ENCODE measurements at regions not wholly inside any gene's neighbourhood (a gene's known extent, or its start where the extent isn't known, plus 50 kb on each side); places are given as distances from the start of the nearest gene placed in this dataset.

DNA sequence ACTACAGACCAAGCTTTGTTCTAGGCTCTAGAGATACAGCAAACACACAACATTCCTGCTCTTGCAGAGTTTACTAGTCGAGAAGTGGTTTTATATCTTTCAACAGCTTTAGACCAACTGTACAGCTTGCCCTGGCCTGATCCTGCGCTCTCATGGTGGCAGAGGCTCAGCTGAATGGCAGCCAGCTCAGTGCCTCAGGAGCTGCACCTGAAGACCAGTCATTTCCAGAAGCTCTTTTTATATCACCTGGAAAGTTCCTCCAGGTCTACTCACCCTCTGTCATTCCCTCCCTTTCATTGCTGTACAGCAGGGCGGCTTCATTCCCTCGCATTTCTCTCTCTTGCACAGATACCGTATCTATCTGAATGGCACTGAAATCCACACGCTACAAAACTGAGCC lies 319.8 kb downstream of the GATA3 start:
- no peak overlapping the region for H3K27ac ChIP-seq (ENCODE audit: low read depth, low read length)
- H2AFZ ChIP-seq (ENCODE audit: low read depth, low read length) = no peak overlapping the region
- no peak overlapping the region for H3K4me3 ChIP-seq (ENCODE audit: insufficient read depth, low read depth, low read length)
- Mint-ChIP-seq H3K4me1 (ENCODE audit: low read depth, unreplicated experiment) (peaks cover 3% of the 10 kb centered on the region), H3K4me3 (ENCODE audit: unreplicated experiment) (no peak overlapping the region), H3K27me3 (ENCODE audit: low read depth, unreplicated experiment) (peaks cover 4% of the 10 kb centered on the region), H3K36me3 (ENCODE audit: low read depth, unreplicated experiment) (no peaks in the 10 kb centered on the region), H3K27ac (ENCODE audit: unreplicated experiment) (no peak overlapping the region), H3K9me3 (ENCODE audit: unreplicated experiment) (no peaks in the 10 kb centered on the region)
- H3K9me3 ChIP-seq (ENCODE audit: insufficient read depth, low read depth, low read length) = no peaks in the 10 kb centered on the region
- H3K4me2 ChIP-seq (ENCODE audit: low read length) = no peak overlapping the region
- FAIRE-seq = no peak
- H3K9ac ChIP-seq (ENCODE audit: low read length) = no peak overlapping the region
- no peaks in the 10 kb centered on the region for H3K36me3 ChIP-seq (ENCODE audit: insufficient read depth, low read length)
- no peaks in the 10 kb centered on the region for H4K20me1 ChIP-seq (ENCODE audit: insufficient read depth, low read length)
- TF ChIP-seq EZH2 (IDR thresholded peaks at IDR 0.05; ENCODE audit: insufficient read depth, low read length) = no peak
- TF ChIP-seq, protein P1, sequence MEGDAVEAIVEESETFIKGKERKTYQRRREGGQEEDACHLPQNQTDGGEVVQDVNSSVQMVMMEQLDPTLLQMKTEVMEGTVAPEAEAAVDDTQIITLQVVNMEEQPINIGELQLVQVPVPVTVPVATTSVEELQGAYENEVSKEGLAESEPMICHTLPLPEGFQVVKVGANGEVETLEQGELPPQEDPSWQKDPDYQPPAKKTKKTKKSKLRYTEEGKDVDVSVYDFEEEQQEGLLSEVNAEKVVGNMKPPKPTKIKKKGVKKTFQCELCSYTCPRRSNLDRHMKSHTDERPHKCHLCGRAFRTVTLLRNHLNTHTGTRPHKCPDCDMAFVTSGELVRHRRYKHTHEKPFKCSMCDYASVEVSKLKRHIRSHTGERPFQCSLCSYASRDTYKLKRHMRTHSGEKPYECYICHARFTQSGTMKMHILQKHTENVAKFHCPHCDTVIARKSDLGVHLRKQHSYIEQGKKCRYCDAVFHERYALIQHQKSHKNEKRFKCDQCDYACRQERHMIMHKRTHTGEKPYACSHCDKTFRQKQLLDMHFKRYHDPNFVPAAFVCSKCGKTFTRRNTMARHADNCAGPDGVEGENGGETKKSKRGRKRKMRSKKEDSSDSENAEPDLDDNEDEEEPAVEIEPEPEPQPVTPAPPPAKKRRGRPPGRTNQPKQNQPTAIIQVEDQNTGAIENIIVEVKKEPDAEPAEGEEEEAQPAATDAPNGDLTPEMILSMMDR (IDR thresholded peaks at IDR 0.05; ENCODE audit: insufficient read depth, low read depth, low read length) = no peak
- no peaks in the 10 kb centered on the region for H3K27me3 ChIP-seq (ENCODE audit: insufficient read depth, low read length)
- H3K79me2 ChIP-seq (ENCODE audit: insufficient read depth, low read length) = no peaks in the 10 kb centered on the region
- no peak for DNase-seq (ENCODE audit: low read depth)
- peaks cover 7% of the 10 kb centered on the region for H3K4me1 ChIP-seq (ENCODE audit: insufficient read depth, low read length)

DNA sequence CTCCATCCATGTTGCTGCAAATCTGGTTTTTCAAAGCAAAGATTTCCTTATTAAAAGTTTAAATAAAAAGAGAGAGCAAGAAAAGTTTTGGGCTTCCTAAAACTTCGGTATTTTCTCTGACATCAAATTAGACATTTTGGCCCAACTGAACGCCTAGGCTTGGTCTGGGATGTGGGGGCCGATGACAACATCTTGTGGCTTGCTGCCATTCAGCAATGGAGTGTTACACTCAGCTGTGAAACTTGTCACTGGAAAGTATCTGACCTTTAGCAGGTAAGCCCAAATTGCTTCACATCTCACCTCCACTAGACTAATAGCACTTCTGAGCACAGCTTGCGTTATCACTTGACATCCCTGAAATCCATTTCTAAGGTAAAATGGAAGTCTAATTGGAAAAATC lies 320.6 kb downstream of the GATA3 start:
- H3K27me3 ChIP-seq (ENCODE audit: insufficient read depth, low read length) = no peaks in the 10 kb centered on the region
- H3K27ac ChIP-seq (ENCODE audit: low read depth, low read length) = no peak overlapping the region
- H2AFZ ChIP-seq (ENCODE audit: low read depth, low read length) = no peak overlapping the region
- H3K9me3 ChIP-seq (ENCODE audit: insufficient read depth, low read depth, low read length) = no peaks in the 10 kb centered on the region
- H3K4me3 ChIP-seq (ENCODE audit: insufficient read depth, low read depth, low read length) = no peak overlapping the region
- H3K4me2 ChIP-seq (ENCODE audit: low read length) = no peak overlapping the region
- no peaks in the 10 kb centered on the region for H3K36me3 ChIP-seq (ENCODE audit: insufficient read depth, low read length)
- H3K9me3 Mint-ChIP-seq (ENCODE audit: unreplicated experiment) = no peaks in the 10 kb centered on the region
- DNase-seq (ENCODE audit: low read depth) (no peak), FAIRE-seq (no peak)
- no peaks in the 10 kb centered on the region for H4K20me1 ChIP-seq (ENCODE audit: insufficient read depth, low read length)
- no peaks in the 10 kb centered on the region for H3K79me2 ChIP-seq (ENCODE audit: insufficient read depth, low read length)
- TF ChIP-seq, protein P1 (IDR thresholded peaks at IDR 0.05; ENCODE audit: insufficient read depth, low read depth, low read length) = no peak
- no peak for TF ChIP-seq EZH2 (IDR thresholded peaks at IDR 0.05; ENCODE audit: insufficient read depth, low read length)
- H3K4me1 Mint-ChIP-seq (ENCODE audit: low read depth, unreplicated experiment) = no peaks in the 10 kb centered on the region
- H3K27me3 Mint-ChIP-seq (ENCODE audit: low read depth, unreplicated experiment) = peaks cover 4% of the 10 kb centered on the region
- no peak overlapping the region for H3K27ac Mint-ChIP-seq (ENCODE audit: unreplicated experiment)
- no peaks in the 10 kb centered on the region for H3K36me3 Mint-ChIP-seq (ENCODE audit: low read depth, unreplicated experiment)
- H3K9ac ChIP-seq (ENCODE audit: low read length) = no peak overlapping the region
- no peak overlapping the region for H3K4me3 Mint-ChIP-seq (ENCODE audit: unreplicated experiment)
- H3K4me1 ChIP-seq (ENCODE audit: insufficient read depth, low read length) = peaks cover under 1% of the 10 kb centered on the region

DNA sequence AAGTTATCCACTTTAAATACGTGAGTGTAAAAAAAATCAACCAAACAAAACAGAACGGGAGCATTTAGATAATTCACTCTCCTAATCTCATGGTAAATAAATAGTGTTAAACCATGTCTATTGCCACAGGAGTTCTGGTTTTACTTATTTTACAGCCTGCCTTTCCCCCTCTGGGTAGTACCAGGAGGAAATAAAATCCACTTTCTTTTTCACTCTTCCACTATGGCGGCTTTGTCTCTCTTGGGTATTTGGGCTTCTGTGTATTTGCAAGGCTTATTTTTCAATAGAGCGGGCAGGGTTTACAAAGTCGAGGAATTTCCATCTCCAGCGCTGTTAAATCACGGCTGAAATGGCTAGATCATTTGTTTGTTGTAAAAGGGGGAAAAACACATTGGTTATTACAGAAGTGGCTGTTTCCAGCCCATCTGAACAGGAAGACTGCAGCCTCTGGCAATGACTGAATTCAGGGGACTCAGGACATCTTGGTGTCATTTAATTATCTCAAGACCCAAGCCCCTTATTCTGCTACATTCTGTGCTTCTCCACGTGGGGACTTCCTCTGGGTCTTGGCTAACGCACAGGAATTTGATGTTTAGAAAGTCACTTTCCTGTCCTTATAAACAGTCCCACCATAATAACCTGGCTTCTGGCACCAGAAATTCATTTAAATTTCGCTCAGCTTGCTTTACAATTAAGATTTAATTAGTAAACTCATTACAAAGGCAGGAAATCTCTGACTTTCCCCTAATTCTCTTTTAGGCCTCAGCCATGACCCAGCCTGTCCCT lies 323.9 kb downstream of the GATA3 start:
- Histone ChIP-seq H3K27ac (ENCODE audit: low read depth, low read length) (no peak overlapping the region), H3K4me2 (ENCODE audit: low read length) (no peak overlapping the region), H3K27me3 (ENCODE audit: insufficient read depth, low read length) (no peaks in the 10 kb centered on the region), H3K9me3 (ENCODE audit: insufficient read depth, low read depth, low read length) (no peaks in the 10 kb centered on the region), H3K9ac (ENCODE audit: low read length) (no peak overlapping the region), H4K20me1 (ENCODE audit: insufficient read depth, low read length) (no peaks in the 10 kb centered on the region), H2AFZ (ENCODE audit: low read depth, low read length) (no peak overlapping the region), H3K4me3 (ENCODE audit: insufficient read depth, low read depth, low read length) (no peak overlapping the region), H3K4me1 (ENCODE audit: insufficient read depth, low read length) (no peaks in the 10 kb centered on the region), H3K36me3 (ENCODE audit: insufficient read depth, low read length) (no peaks in the 10 kb centered on the region), H3K79me2 (ENCODE audit: insufficient read depth, low read length) (no peaks in the 10 kb centered on the region)
- Mint-ChIP-seq H3K27ac (ENCODE audit: unreplicated experiment) (no peak overlapping the region), H3K4me1 (ENCODE audit: low read depth, unreplicated experiment) (peaks cover 2% of the 10 kb centered on the region), H3K4me3 (ENCODE audit: unreplicated experiment) (no peak overlapping the region), H3K27me3 (ENCODE audit: low read depth, unreplicated experiment) (peaks cover 4% of the 10 kb centered on the region), H3K9me3 (ENCODE audit: unreplicated experiment) (no peaks in the 10 kb centered on the region), H3K36me3 (ENCODE audit: low read depth, unreplicated experiment) (no peaks in the 10 kb centered on the region)
- DNase-seq (ENCODE audit: low read depth) (no peak), FAIRE-seq (no peak)
- TF ChIP-seq, protein P1 (IDR thresholded peaks at IDR 0.05; ENCODE audit: insufficient read depth, low read depth, low read length) = no peak
- TF ChIP-seq EZH2 (IDR thresholded peaks at IDR 0.05; ENCODE audit: insufficient read depth, low read length) = no peak
